NOMO-1 (cell line): ENCODE measurements at regions not wholly inside any gene's neighbourhood (a gene's known extent, or its start where the extent isn't known, plus 50 kb on each side); places are given as distances from the start of the nearest gene placed in this dataset.

ENCODE experiments used
- DNase-seq, 2 experiments: peaks; one replicate each; lab custom pipeline; 2025; ENCODE audit not compliant: unreplicated experiment in 2 of 2; lab: John Stamatoyannopoulos, UW

- DNase-seq = no peak
Observed at GRCh38 chr10:113219446-113219845, 269.4 kb downstream of the TCF7L2 start.

GRCh38 chr10:113221756-113222168 is 271.7 kb downstream of the TCF7L2 start:
- DNase-seq = no peak

DNA sequence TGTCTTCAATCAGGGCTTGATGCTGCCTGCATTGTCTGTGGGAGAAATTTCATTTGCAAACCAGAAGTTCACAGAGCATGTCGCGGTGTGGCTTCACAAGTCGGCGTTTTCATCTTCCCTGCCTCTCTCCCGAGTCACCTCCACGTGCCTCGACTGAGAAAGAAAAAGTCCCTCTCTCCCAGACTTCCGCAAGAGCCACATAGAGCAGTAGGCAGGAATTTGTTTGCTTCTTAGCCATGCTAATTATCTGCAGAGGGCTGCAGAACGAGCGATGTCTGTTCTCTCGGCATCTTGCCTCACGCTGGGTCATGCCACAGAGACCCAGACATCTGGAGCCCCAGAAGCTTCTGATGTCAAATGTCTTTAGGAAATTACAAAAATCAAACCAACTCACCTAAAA is 272.2 kb downstream of the TCF7L2 start:
- no peak for DNase-seq

GRCh38 chr10:113225364-113225763 is 275.3 kb downstream of the TCF7L2 start:
- no peak for DNase-seq

DNA sequence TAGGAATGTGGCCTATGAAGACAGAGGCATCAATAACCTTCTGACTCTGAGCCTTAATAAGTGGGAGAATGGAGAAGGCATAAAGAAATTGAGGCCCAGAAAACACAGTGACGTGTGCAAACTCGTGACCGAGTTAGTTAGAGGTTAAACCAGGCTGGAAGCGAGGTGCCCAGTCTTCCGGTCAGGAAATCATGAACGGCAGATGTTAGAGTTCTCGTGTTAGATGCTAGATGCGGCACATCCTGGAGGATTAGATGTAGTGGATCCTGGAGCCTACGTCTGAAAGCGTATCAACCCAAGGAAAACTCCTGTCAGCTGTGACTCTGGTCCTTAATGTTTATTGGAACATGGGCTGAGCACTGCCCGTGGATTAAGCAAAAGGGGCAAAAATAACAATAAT is 275.9 kb downstream of the TCF7L2 start:
- DNase-seq = no peak

DNA sequence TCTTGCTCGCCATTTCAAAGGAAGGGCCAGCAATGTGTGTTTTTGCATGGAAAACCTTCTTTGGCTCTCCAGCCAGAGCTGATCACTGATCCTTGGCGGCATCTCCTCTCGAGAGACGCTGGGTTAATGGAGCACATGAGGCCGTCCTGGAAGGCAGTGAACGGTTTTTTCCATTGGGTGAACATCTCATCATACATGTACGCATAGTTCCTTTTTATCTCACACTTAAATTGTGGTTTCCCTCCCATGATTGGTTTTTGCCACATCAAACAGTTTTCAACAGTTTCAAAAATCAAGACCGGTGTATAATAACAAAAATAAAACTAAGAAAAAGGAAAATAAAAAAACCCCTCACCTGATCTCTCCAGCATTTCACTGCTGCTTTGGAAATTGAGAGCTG is 276.4 kb downstream of the TCF7L2 start:
- DNase-seq = no peak

- DNase-seq = no peak
Observed at GRCh38 chr10:113226831-113227445, 276.9 kb downstream of the TCF7L2 start.

DNA sequence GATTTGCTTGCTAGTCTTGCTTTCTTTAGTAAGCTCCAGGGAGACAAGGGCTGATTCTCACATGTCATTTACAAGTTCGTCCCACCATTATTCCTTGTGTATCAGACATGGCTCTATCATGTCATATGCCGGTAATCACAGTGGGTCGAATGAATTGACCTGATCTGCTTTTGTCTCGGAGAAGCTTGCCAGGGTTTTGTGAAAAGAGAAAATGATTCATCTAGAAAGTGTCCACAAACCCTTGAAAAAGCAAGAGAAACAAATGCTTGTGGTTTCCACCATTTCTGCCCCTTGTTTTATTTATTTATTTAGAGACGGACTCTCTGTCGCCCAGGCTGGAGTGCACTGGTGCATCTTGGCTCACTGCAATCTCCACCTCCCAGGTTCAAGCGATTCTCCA is 278.5 kb downstream of the TCF7L2 start:
- DNase-seq = no peak

GRCh38 chr10:113230011-113230610 is 280.1 kb downstream of the TCF7L2 start:
- DNase-seq = no peak

- peak; percentile 8 to 53 for DNase-seq
Observed at GRCh38 chr10:113232928-113233511, 283.0 kb downstream of the TCF7L2 start.

GRCh38 chr10:113234481-113234880 is 284.4 kb downstream of the TCF7L2 start:
- DNase-seq = no peak

- DNase-seq = no peak
Observed at GRCh38 chr10:113235508-113235907, 285.5 kb downstream of the TCF7L2 start.

DNA sequence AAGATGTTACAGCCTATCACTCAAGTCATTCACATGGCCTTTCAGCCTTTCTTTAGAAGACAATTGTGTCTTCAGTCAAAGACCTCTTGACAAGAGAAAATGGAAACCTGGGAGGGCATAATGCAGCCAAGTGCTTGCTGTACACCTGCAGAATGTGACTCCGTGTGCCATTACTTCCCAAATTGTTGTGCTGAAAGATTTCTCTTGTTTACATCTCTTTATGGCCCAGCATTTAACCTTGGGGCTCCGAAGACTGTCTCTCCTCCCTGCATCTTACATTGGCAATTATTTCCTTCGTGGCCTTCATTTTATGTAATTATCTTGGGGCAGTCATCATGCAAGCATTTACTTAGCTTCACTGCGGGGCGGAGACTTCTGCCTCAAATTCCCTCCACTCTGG is 287.0 kb downstream of the TCF7L2 start:
- DNase-seq = no peak

DNA sequence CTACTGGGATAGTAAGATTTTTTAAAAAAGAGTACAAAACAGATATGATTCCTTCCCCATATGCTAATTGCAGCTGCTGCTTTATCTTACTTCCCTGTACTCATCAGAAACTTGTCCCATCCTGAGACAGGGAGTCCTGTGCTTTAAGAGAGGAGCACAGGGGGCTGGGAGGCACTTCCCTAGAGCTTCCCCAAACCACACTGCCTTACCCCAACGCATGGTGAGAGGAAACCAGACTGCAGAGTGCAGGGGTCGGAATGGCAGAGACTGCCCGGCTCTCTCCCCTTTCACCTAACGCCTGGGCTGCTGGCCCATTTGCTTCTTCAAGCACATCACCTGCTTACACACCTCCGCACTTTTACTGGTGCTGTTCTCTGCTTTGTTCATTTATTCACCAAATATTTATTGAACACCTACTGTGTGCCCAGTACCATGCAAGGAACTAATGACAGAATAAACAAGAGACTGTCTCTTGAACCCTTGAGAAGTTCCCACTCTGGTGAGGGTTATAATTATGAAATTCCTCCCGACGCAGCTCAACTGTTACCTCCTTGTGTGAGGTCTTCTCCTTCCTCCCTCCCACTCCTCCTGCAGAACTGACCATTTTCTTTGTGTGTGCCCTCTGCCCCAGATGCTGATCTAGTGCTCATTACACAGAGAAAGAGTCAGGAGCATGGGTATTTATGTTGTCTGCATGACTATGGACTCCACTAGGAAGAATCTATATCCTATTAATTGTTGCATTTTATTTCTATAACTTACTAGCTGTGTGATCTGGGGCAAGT is 289.7 kb downstream of the TCF7L2 start:
- DNase-seq = no peak

DNA sequence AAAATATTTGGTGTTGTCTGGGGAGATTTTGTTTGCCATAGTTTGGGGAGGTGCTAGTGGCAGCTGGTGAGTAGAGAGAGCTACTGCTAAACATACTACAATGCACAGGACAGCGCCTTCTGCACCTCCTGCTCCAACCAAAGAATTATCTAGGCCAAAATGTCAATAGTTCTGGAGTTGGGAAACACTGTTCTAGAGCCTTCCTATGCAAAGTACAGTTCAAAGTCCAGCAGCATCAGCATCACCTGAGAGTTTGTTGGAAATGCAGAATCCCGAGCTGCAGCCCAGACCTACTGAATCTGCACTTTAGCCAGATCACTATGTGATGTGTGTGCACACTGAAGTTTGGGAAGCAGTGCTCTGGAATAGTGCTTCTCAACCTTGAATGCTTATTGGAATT is 290.7 kb downstream of the TCF7L2 start:
- DNase-seq = no peak

DNA sequence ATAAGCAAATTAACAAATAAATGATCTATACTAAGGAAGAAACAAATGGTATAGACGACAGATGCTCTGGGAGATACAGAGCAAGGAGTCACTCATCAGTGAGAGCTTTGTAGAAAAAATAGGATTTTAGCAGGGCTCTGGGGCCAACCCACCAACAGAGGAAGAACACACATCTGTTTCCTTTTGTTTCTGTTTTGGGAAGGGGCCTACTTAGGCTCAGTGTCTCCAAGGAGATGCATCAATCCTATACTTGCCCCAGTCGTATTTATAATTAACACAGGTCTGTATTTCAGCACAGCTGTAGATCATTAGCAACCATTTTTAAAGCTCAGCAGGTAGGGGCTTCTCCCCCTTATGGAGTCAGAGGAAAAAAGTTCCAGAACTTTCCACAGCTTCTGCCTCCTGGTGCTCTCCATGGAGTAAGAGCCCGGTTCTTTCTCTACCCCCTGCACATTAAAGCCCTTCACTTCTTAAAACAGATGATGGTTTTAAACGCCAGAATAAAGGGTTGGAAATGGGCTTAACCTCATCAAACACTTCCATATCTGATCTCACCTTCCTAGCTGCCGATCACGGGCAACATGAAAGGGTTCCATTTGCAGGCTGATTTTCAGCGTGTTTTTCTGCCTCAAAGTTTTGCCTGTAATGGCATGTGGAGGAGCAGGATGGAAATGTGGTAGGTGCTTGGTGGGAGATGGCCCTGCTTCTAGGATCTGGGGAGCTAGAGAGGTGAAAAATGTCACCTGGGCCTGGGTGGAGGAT is 291.7 kb downstream of the TCF7L2 start:
- no peak for DNase-seq

DNA sequence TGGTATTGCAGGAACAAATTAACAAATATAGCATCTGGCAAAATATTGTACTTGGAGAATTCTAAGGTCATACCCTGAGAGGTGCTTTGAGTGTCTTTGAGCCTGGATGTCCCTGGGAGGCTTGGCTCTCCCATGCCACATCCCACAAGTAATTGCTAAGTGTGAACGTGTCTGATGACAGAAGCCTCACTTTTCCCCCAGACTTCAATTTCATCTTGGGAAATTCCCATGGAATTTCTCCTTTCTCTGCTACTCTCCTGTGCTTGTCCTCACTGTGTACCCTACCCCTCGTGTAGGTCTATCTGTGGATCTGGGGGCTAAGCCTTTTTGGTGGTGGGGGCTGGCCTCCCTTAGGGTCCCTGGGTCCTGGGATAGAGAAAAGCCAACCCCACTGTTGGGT is 293.3 kb downstream of the TCF7L2 start:
- DNase-seq = no peak

DNA sequence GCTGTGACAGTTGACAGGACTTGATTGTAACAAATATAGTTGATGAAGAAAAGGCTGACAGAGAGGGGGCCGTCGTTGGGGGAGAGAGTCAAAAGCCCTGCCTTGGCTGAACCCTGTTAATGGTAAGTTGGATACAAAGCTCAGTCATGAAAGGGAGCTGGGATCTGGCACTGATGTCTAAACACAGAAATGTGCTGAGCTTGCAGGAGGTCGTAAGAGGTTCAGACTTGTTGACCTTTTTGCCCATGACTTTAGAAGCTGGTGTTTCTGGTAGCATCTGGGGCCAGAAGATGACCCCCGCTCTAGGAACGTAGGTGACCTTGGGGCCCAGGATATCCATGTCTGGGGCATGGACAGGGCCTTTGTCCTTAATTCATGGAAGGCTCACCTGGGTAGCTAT is 294.7 kb downstream of the TCF7L2 start:
- DNase-seq = no peak

DNA sequence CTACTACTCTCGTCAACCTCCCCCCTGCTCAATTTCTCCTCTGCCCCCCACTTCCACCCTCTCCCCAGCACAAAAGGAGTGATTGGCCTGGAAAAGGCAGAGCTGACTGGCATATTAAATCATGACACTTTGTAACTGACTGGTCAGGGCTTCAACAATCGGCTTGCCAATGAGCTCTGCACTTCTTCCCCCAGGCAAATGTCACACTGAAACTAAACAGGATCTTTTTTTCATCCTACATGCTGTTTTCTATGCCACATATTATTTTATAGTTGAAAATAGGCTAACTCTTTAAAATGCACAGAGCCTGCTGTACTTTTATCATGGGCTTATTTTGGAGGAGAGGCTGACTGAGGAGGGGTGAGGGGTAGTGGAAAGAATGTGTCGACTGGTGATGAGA is 295.2 kb downstream of the TCF7L2 start:
- no peak for DNase-seq

GRCh38 chr10:113247050-113247449 is 297.0 kb downstream of the TCF7L2 start:
- no peak for DNase-seq
